GM21381 (cell line): ENCODE measurements at regions not wholly inside any gene's neighbourhood (a gene's known extent, or its start where the extent isn't known, plus 50 kb on each side); places are given as distances from the start of the nearest gene placed in this dataset.

Experiments
- ATAC-seq: cut with Tn5 transposase; IDR thresholded peaks from one replicate; pipeline ENCODE4 v1.9.1; 2021; ENCODE audit warnings: mild to moderate bottlenecking, moderate library complexity; ENCODE audit not compliant: unreplicated experiment

DNA sequence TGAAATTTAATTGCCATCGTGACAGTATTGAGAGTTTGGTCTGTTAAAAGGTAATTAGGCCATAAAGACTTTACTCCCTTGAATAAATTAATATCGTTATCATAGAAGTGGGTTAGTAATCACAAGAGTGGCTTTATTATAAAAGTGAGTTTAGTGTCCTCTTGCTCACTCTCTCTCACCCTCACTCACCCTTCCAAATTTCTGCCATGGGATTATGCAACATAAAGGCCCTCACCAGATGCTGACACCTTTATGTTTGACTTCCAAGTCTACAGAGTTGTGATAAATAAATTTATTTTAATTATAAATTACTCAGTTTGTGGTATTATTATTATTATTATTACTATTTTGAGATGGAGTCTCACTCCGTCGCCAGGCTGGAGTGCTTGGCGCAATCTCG, 1070.8 kb downstream of the PCDH18 start:
- ATAC-seq: no peak

DNA sequence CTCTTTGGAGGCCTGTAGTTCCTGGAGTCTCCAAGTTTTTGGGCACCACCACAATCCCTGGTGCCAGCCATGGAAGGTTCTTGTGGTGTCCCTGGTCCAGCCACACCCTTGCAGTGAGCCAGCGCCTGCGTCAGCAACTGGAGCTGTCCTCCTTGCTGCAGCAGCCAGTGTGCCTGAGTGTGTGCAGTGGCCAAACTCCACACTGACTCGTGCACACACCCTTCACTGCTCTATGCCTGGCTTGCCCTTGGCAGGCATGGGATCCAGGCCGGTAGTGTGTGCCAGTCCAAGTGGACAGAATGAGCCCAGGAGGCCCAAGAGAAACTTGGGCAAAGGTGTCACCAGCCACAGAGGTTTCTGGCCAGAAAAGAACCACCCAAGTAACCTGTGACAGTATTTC, 1074.0 kb downstream of the PCDH18 start:
- ATAC-seq: no peak

DNA sequence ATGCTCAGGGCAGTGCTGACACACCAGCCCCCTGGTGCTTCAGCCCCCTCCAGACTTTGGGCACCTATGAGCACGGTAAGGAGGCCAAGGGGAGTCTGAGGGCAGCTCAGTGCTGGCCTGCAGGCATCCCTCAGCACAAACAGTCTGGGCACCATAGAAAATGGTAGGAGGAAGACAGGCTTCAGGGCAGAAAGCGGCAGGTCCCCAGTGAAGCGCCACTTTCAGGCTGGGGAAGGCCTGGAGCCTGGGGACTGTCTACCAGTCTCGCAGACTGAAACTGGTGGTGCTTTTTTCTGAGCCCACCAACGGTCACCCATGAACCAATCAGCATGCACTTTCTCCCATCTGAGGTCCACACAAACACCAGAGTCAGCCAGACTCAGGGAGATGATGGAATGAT, 1074.7 kb downstream of the PCDH18 start:
- ATAC-seq: no peak

DNA sequence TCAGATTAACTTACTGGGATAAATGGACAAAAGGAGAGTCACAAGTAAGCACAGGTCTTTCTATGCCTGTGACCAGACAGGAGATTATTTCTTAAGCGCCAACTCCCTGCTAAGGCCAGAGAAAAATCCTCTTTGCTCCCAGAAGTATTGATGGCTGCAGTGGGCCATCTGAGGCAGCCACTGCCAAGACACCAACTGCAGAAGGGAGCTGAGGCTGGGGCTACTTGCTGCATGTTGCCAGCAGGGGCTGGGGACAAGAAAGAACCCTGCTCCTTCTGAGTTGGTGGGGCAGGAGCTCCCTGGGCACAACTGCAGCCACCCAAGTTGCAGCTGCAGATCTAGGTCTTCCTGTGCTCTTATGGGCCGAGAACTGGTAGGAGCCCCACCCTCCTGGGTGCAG, 1075.3 kb downstream of the PCDH18 start:
- ATAC-seq: no peak

DNA sequence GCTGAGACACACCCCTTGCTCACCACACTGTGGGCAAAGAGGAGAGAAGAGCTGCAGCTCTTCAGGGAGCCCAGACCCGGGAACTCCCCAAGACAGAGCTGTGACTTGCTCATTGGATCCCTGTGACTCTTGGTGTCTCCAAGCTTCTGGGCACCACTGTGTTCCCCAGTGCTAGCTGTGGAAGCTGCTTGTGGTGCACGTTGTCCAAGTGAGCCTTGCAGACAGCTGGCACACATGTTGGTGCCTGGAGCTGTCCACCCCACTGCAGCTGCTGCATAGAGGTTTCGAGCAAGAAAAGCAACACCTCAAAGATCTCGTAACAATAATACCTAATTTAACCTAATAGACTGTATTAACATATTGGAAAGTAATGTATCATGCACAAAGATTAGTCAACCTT, 1089.3 kb downstream of the PCDH18 start:
- no peak for ATAC-seq

DNA sequence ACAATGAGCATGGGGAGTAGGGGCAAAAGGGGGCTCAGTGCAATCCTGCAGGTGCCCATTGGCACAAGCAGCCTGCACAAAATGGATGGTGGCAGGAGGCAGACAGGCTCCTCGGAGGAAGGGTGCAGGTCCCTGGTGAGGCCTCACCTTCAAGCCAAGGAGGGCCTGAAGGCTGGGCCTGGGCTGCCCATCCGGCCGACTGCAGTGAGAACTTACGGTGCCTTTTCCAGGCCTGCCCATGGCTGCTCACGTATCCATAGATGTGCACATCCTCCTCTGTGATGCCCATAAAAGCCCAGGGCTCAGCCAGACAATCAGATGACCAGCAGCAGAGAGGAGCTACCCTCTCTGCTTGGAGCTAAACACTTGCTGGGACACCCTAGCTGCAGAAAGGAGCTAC, 1089.8 kb downstream of the PCDH18 start:
- no peak for ATAC-seq

DNA sequence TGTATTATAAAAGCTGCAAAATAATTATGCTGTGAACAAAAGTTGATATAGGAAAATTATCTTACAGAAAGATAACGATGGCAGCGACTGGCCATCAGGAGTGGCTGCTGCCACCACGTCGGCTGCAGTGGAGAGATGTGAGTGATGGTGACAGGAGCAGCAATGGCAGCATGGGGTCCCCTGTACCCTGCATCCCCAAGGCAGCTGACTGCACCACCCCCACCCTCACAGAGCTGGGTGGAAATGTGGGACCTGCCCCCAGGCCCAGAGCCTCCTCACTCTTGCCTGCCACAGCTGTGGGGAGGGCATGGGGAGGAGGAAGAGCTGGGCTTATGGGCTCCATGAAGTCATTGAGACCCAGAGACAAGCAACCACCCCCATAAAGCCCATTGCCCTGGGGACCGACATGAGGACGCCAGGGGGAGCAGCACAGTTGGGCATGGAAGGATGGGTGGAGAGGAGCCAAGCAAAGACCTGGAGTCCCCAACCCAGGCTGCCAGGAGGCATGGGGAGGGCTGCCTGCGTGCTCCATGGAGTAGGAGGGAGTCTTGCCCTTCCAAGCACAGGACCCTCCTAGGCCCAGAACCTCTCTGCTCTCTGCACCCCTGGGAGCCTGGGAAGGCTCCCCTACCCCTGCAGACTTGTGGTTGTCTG, 1090.5 kb downstream of the PCDH18 start:
- no peak for ATAC-seq

DNA sequence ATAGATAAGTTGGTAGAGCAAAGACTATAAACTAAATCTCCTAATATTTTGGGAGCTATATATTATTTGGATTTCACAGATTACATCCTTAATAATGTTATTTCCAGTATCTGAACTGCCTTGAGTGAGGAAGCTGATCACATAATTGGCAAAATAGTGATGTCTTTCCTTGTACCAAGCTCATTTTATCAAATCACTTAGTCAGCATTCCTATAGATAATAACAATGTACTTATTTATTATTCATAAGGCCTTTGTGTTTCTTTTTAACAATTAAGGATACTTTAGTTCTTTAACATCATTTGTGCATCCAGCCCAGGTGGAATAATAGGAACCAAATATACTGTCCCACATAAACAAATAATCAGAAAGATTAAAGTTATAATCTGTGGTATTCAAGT, 1093.6 kb downstream of the PCDH18 start:
- ATAC-seq: no peak

DNA sequence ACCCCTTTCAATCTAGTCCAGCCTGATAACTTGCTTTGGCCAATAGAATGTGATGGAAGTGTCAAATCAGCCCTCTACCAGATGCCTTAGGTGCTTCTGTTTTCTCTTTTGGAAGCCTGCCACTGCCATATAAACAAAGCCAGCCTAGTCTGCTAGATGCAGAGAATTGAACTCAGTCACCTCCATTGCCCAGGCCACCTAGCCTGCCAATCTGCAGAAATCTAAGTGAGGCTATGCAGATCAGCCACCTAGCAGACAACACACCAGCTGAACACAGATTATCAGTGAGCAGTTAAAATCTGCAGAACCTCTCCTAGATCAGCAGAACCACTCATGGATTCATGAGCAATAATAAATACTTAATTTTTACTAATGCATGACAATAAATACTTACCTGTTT, 1108.2 kb downstream of the PCDH18 start:
- no peak for ATAC-seq

DNA sequence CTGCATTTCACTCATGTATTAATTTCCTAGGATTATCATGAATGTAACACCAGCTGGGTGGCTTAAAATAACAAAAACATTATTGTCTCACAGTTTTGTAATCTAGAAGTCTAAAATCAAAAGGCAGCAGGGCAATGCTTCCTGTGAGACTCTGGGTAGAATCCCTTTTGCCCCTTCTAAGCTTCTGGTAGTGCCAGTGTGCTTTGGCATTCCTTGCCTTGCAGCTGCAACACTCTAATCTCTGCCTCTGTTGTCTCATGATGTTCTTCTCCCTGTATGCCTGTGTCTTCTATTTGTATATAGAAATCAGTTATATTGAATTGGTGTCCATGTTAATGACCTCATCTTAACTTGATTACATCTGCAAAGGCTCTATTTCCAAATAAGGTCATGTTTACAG, 1117.3 kb downstream of the PCDH18 start:
- ATAC-seq: no peak

DNA sequence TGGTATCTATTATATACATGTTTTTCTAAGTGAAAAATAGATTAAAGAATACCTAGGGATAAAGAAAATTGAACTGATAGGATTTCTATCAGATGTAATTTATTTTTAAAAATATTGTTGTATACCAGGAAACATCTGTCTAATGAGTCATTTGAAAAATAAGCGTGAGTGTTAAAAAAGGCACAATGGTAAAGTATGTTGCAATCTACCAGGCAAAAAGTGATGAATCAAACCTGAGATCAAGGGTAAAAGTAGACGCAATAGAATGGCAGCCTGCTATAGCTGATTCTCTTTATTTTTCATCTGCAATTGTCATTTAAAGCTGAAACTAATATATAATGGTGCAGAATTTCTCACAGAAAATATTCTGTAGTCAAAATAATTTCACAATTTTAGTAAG, 1119.6 kb downstream of the PCDH18 start:
- ATAC-seq: no peak

DNA sequence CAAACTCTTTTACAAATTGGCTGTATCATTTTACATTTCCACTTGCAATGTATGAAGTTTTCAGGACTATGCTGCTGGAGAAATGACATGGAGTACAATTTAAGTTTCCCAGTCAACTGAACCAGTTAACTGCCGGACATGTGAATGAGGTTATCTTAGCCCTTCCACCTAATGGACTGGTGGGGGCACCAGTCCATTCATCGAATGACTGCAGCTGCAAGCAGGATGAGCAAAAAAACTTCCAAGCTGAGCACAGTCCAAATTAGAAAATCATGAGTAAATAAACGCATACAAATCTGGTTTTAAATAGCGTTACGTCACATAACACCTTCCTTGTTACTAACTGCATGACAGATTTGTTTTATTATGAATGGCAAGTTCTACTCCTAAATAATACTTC, 1131.5 kb downstream of the PCDH18 start:
- ATAC-seq: no peak

DNA sequence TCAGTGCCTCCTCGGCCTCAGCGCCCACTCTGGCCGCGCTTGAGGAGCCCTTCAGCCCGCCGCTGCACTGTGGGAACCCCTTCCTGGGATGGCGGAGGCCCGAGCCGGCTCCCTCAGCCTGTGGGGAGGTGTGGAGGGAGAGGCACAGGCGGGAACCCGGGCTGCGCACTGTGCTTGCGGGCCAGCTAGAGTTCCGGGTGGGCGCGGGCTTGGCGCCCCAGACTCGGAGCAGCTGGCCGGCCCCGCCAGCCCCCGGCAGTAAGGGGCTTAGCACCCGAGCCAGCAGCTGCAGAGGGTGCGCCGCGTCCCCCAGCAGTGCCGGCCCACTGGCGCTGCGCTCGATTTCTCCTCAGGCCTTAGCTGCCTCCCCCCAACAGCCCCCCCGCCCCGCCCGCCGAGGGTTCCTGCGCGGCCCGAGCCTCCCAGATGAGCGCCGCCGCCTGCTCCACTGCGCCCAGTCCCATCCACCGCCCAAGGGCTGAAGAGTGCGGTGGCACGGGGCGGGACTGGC, 1137.0 kb downstream of the PCDH18 start:
- ATAC-seq: no peak

DNA sequence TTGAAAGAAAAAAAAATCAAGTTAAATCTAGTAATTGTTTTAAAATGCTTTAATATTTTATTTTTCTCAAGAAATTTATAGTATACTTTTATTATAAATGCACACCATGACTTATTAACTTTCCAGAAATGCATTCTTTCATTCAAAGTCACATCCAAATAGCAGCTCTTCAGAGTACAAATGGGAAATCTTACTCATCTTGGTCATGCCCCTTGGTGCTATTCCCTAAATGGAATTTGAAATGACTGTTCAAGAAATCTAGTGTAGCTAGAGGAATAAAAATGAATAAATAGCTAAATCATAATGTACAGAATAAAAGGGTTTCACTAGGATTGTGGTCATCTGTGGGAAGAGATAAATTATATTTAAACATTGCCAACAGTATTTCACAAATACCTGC, 1139.7 kb downstream of the PCDH18 start:
- ATAC-seq: no peak

DNA sequence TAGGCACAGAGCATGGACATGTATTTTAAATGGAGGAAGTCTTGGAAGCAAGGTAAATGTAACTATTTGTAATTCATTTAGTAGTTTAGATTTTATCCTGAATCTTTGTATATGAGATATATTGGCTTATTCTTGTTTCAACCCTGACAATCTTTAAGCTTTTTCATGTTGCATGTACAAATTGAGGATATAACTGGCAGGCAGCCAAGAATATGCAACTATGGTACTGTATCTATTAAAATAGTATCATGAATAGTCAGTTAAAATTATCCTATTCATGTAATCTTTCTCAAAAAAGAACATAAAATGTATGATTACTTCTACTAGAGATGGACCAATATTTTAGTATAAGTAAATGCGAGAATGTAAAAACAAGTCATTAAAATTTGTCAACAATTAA, 1141.5 kb downstream of the PCDH18 start:
- no peak for ATAC-seq

DNA sequence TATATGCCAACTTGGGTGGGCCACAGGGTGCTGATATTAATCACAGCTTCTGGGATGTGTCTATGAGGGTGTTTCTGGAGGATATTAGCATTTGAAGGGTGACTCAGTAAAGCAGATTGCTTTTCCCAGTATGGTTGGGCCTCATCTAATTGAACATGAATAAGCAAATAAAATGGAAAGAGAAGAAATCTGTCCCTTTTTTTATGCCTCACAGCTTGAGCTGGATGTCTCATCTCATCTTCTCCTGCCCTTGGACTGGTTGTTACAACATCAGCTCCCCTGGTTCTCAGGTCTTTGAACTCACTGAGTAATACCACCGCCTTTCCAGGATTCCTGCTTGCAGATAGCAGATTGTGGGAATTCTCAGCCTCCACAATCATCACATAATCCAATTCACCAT, 1149.2 kb downstream of the PCDH18 start:
- no peak for ATAC-seq

DNA sequence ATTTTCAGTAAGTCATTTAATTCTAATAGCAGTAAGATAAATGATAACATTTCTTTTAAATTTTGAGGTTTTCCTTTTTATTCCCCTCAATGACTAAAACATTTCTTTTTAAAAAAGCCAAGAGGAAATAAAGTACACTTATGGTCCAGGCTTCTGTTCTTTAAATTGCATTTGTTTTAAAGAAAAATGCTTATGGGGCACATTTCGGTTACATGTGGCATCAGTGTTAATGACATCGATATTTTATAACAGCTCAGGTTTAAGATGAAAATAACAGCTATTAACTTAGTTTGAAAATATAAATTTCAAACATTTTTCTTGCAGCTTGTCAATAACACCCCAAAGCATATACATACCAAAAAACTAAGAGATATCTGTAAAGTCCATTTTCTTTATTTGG, 1161.1 kb downstream of the PCDH18 start:
- no peak for ATAC-seq

DNA sequence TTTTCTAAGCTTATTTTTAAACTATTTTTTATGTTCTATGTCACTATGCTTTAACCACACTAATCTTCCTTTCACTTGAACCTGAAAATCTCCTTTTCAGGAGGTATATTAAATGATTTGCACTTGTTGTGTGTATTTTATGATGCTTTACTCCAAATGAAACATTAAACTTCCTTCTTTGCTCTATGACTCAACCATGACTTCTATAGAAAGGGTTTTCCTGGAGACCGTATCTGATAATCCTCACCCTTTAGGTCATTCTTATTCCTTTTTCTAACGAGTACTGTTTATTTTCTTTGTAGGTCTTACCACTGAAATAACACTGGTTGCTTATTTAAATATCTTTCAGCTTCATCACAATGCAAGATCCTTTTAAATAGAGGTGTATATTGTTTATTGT, 1163.2 kb downstream of the PCDH18 start:
- ATAC-seq: no peak

DNA sequence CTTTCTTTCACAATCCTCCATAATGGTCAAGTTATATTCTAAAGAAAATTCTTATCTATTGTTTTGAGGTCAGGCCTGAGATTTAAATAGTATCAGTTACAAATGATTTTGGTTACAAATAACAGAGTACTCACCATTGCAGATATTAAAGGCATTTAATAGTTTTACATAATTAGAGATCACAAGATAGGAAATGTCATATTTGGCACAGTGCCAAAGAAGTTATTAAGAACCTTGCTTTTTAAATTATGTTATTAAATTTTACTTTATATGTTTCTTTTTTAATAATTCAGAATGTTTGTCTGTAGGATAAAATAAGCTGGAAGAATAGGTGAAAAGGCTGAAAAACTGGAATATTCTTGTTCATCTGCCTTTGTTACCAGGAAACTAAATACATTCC, 1174.7 kb downstream of the PCDH18 start:
- no peak for ATAC-seq

DNA sequence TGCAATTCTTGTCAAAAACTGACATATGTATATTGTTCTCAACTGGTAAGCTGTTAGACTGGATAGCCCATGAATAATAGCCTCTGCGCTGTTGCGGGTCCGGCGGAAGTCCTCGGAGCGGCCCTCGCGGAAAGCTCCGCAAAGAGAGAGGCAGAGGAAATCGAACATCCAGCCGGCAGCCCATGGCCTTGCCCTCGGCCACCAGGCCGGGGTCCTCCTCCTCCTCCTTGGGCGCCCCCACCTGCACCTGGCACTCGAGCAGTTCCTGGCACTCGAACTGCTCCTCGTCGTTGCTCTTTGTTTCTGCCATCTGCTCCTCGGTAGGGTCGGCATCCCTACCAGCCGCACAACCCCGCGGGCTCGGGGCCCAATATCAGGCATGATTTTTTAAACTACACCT, 1176.3 kb downstream of the PCDH18 start:
- ATAC-seq: no peak

DNA sequence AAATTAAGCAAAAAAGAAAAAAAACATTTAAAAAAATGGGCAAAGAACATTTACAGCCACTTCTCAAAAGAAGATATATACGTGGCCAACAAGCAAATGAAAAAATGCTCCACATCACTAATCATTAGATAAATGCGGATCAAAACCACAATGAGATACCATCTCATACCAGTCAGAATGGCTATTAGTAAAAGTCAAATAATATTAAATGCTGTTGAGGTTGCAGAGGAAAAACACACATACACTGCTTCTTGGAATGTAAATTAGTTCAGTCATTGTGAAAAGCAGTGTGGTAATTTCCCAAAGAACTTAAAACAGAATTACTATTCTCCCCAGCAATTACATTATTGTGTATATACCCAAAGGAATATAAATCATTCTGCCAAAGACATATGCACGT, 1189.0 kb downstream of the PCDH18 start:
- no peak for ATAC-seq

DNA sequence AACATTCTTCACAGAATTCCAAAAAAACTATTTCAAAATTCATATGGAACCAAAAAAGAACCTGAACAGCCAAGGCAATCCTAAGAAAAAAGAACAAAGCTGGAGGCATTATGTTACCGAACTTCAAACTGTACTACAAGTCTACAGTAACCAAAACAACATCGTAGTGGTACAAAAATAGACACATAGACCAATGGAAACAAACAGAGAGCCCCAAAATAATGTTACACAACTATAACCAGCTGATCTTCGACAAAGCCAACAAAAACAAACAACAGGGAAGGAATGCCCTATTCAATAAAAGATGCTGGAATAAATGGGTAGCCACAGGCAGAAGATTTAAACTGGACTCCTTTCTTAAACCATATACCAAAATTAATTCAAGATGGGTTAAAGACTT, 1189.6 kb downstream of the PCDH18 start:
- no peak for ATAC-seq

DNA sequence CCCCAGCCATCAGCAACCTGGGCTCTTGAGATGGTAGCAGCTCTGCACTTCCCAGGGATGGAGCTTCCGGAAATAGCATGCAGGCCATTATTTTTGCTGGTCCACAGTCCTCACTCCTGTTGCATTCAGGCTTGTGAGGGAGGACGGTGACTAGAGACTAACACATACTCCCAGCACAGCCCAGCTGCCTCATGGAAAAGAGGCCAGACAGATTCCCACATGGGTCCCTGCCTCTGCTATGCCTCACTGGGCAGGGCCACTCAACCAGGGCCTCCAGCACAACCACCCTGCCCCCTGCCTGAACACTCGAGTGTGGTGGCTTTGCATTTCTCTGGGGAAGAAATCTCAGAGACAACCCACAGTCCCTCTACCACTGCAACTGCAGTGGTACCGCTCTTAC, 1195.1 kb downstream of the PCDH18 start:
- no peak for ATAC-seq
